PC-9 (cell line): ENCODE measurements at regions not wholly inside any gene's neighbourhood (a gene's known extent, or its start where the extent isn't known, plus 50 kb on each side); places are given as distances from the start of the nearest gene placed in this dataset.
"Not testable (repeated sequence)": the region's sequence is repeated elsewhere in the genome, so short reads cannot be mapped to it uniquely, and the experiment has no call there.

Experiments
- BruUV-seq: library from RNA; stranded (reverse); fragments of 400-500 nt; replicated peaks from 2 replicates; lab custom pipeline; 2021; lab: Mats Ljungman, UMichigan
- CTCF ChIA-PET: fragments of 300-600 bp; sonication (Branson Sonifier 250); formaldehyde crosslinking; loops from one replicate; lab custom pipeline; 2022; ENCODE audit warnings: antibody characterized with exemption; lab: Charles Lee
- POLR2A ChIA-PET: fragments of 300-600 bp; sonication (Branson Sonifier 250); formaldehyde crosslinking; loops from one replicate; lab custom pipeline; 2022; ENCODE audit warnings: antibody characterized with exemption; ENCODE audit not compliant: unreplicated experiment; lab: Charles Lee
- DNase-seq, 2 experiments: peaks; one replicate each; pipeline versions ENCODE4 v3.0.0 to v3.0.0-alpha.2; 2015 to 2022; ENCODE audit warnings: mixed read lengths in 1 of 2
- H2AFZ ChIP-seq: fragments of 200-600 bp; sonication (generic); 2 replicates; pipeline ENCODE4 v1.8.1; 2017; ENCODE audit warnings: antibody characterized with exemption
- H3F3A ChIP-seq: fragments of 200-600 bp; sonication (generic); 2 replicates; pipeline ENCODE4 v1.8.1; 2017; ENCODE audit warnings: antibody characterized with exemption, mild to moderate bottlenecking, low read depth; ENCODE audit not compliant: insufficient read depth
- H3K27ac ChIP-seq: fragments of 200-600 bp; sonication (generic); 2 replicates; pipeline ENCODE4 v1.6.1; 2016; ENCODE audit warnings: mixed run types
- H3K27me3 ChIP-seq: fragments of 200-600 bp; sonication (generic); 2 replicates; pipeline ENCODE4 v1.6.1; 2016; ENCODE audit warnings: low read depth, mixed run types; ENCODE audit not compliant: insufficient read depth
- H3K36me3 ChIP-seq: fragments of 200-600 bp; sonication (generic); 2 replicates; pipeline ENCODE4 v1.6.1; 2016; ENCODE audit warnings: low read depth, mixed run types
- H3K4me1 ChIP-seq: fragments of 200-600 bp; sonication (generic); replicated peaks from 2 replicates; pipeline ENCODE4 v1.6.1; 2016; ENCODE audit warnings: mixed run types; ENCODE audit not compliant: insufficient read depth
- H3K4me2 ChIP-seq: fragments of 200-600 bp; sonication (generic); 2 replicates; pipeline ENCODE4 v1.6.1; 2017; ENCODE audit warnings: mixed run types
- H3K4me3 ChIP-seq: fragments of 200-600 bp; sonication (generic); 2 replicates; pipeline ENCODE4 v1.6.1; 2016; ENCODE audit warnings: mixed run types
- H3K79me2 ChIP-seq: fragments of 200-600 bp; sonication (generic); 2 replicates; pipeline ENCODE4 v1.6.1; 2017; ENCODE audit warnings: low read depth, mixed run types
- H3K9me2 ChIP-seq: fragments of 200-600 bp; sonication (generic); 2 replicates; pipeline ENCODE4 v1.8.1; 2017; ENCODE audit warnings: mild to moderate bottlenecking; ENCODE audit not compliant: insufficient read depth
- H3K9me3 ChIP-seq: fragments of 200-600 bp; sonication (generic); 2 replicates; pipeline ENCODE4 v1.8.1; 2016; ENCODE audit warnings: low read depth; ENCODE audit not compliant: insufficient read depth
- H4K20me1 ChIP-seq: fragments of 200-600 bp; sonication (generic); 2 replicates; pipeline ENCODE4 v1.8.1; 2017; ENCODE audit not compliant: insufficient read depth
- EZH2 ChIP-seq: fragments of 200-600 bp; sonication (generic); IDR thresholded peaks from 2 replicates; pipeline ENCODE4 v1.8.0; 2017; ENCODE audit warnings: antibody characterized with exemption, low read depth
- intact Hi-C: fragments of 100-400 bp; cut with micrococcal nuclease; formaldehyde crosslinking; loops from one replicate; pipeline ENCODE4 v1.10.0; 2022; ENCODE audit not compliant: unreplicated experiment
- TF ChIP-seq, protein P1 (sequence below): fragments of 200-600 bp; sonication (generic); conservative IDR thresholded peaks from 2 replicates; pipeline ENCODE4 v1.6.1; 2017; ENCODE audit warnings: mixed run types, antibody characterized with exemption, mild to moderate bottlenecking, moderate library complexity

DNA sequence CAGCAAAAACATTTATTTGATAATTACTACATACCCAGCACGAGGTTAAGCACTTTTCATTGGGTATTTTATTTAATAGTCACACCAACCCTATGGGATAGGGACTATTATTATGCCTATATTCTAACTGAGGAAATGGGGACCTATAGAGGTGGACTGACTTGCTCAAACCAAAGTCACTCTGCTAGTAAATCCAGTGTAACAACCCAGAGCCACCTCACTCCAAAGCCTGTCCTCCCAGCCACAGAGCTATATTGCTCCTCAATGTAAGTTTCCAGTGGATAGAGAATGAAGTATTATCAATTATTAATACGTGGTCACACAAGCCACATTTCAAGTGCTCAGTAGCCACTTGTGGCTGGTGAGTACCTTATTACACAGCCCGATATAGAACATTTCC, 97.5 kb downstream of the RGS2 start:
- Histone ChIP-seq H2AFZ (no peak overlapping the region), H3K4me3 (no peak overlapping the region), H3K9me2 (no peaks in the 10 kb centered on the region), H3K27ac (no peak overlapping the region), H3F3A (no peaks in the 10 kb centered on the region), H3K27me3 (no peaks in the 10 kb centered on the region), H3K9me3 (no peaks in the 10 kb centered on the region), H3K4me1 (no peaks in the 10 kb centered on the region), H3K4me2 (no peak overlapping the region), H4K20me1 (no peaks in the 10 kb centered on the region), H3K79me2 (no peaks in the 10 kb centered on the region), H3K36me3 (no peaks in the 10 kb centered on the region)
- no peak for TF ChIP-seq EZH2
- TF ChIP-seq, protein P1, sequence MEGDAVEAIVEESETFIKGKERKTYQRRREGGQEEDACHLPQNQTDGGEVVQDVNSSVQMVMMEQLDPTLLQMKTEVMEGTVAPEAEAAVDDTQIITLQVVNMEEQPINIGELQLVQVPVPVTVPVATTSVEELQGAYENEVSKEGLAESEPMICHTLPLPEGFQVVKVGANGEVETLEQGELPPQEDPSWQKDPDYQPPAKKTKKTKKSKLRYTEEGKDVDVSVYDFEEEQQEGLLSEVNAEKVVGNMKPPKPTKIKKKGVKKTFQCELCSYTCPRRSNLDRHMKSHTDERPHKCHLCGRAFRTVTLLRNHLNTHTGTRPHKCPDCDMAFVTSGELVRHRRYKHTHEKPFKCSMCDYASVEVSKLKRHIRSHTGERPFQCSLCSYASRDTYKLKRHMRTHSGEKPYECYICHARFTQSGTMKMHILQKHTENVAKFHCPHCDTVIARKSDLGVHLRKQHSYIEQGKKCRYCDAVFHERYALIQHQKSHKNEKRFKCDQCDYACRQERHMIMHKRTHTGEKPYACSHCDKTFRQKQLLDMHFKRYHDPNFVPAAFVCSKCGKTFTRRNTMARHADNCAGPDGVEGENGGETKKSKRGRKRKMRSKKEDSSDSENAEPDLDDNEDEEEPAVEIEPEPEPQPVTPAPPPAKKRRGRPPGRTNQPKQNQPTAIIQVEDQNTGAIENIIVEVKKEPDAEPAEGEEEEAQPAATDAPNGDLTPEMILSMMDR = no peak
- no peak for DNase-seq
- intact Hi-C loops = no loop called here
- POLR2A ChIA-PET = no interaction called here
- BruUV-seq = no TSS peak
- CTCF ChIA-PET = no interaction called here

DNA sequence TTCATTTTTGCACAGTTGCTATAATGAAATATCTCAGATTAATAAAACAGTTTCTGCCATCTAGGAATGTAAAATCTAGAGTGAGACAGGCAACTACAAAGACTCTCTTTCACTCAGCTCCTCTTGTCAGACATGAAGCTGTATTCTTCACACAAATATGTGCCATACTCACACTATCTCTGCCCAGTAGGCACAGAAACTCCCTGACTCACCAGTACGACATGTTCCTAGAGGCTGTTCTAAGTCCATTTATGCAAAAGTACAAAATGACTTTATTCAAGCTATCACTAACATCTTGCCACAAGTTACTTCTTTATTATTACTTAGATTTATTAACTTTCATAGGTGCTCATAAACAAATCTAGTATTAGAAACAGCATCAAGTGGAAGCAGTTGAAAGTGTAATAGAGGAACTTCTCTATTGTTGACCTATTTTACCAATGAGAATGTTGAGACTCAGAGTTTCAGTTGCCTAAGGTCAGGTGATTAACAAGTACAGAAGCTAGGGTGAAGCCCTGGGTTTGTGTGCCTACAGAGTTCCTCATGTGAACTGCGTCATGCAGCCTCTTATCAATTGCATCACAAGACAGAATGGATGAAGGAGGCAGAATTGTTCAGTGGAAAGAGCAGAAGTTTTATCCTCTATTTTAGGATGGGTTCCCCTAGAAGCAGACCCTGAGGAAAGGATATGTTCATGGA, 98.9 kb downstream of the RGS2 start:
- H2AFZ ChIP-seq = no peak overlapping the region
- intact Hi-C loops = no loop called here
- no peaks in the 10 kb centered on the region for H3K36me3 ChIP-seq
- no peaks in the 10 kb centered on the region for H3K9me2 ChIP-seq
- ChIA-PET CTCF (no interaction called here), POLR2A (no interaction called here)
- no peaks in the 10 kb centered on the region for H3K4me1 ChIP-seq
- no peaks in the 10 kb centered on the region for H3F3A ChIP-seq
- H3K4me3 ChIP-seq = no peak overlapping the region
- BruUV-seq = no TSS peak
- no peak overlapping the region for H3K4me2 ChIP-seq
- TF ChIP-seq, protein P1 = no peak
- no peak for TF ChIP-seq EZH2
- no peak overlapping the region for H3K27ac ChIP-seq
- DNase-seq = no peak
- no peaks in the 10 kb centered on the region for H3K27me3 ChIP-seq
- H3K9me3 ChIP-seq = no peaks in the 10 kb centered on the region
- H4K20me1 ChIP-seq = no peaks in the 10 kb centered on the region
- H3K79me2 ChIP-seq = no peaks in the 10 kb centered on the region

DNA sequence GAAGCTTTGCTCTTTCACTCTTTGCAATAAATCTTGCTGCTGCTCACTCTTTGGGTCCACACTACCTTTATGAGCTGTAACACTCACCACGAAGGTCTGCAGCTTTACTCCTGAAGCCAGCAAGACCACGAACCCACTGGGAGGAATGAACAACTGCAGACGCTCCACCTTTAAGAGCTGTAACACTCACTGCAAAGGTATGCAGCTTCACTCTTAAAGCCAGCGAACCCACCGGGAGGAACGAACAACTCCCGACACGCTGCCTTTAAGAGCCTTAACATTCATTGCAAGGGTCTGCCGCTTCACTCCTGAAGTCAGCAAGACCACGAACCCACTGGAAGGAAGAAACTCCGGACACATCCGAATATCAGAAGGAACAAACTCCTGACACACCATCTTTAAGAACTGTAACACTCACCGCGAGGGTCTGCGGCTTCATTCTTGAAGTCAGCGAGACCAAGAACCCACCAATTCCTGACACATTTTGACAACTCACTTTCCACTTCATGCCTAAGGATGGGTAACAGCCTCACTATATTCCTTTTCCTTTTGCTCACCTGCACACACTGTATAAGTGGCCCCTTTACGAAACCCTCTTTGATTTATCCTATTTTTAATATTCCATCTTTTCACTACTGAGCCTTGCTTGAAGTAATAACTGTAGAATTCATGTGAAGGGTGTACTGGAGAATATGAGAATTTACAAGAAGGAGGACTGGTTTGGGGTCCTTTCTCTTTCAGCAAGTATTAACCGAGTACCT, 103.2 kb downstream of the RGS2 start:
- H3K4me1 ChIP-seq, H3K4me2 ChIP-seq, H3K9me3 ChIP-seq, H2AFZ ChIP-seq, DNase-seq, H3K27me3 ChIP-seq, H4K20me1 ChIP-seq, intact Hi-C loops, H3F3A ChIP-seq, H3K4me3 ChIP-seq, H3K79me2 ChIP-seq, BruUV-seq, H3K36me3 ChIP-seq, H3K27ac ChIP-seq, POLR2A ChIA-PET, H3K9me2 ChIP-seq, CTCF ChIA-PET: not testable (repeated sequence)
